NCI-H446 (cell line): ENCODE measurements at regions not wholly inside any gene's neighbourhood (a gene's known extent, or its start where the extent isn't known, plus 50 kb on each side); places are given as distances from the start of the nearest gene placed in this dataset.

Experiments used
- DNase-seq, 2 experiments: peaks; one replicate each; lab custom pipeline; 2025; lab: John Stamatoyannopoulos, UW

DNA sequence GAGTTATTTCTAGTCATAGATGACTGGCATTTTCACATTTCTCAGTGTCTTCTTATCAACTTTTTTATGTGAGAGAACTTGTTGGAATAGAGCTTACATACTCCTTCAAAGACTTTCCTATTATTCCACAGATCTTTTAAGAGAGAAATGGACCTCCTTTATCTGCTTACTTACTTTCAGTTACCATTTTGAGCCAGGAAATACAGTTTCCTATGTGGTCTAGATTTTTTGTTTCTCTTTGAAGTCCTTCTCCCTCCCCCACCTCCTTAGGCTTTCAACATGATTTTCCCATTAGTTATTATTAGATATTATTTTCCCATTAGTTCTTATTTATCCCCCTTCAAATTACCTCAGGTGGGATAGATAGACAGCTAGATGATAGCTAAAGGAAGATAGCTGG lies 289.1 kb upstream of the ITGA1 start:
- DNase-seq, result no peak

DNA sequence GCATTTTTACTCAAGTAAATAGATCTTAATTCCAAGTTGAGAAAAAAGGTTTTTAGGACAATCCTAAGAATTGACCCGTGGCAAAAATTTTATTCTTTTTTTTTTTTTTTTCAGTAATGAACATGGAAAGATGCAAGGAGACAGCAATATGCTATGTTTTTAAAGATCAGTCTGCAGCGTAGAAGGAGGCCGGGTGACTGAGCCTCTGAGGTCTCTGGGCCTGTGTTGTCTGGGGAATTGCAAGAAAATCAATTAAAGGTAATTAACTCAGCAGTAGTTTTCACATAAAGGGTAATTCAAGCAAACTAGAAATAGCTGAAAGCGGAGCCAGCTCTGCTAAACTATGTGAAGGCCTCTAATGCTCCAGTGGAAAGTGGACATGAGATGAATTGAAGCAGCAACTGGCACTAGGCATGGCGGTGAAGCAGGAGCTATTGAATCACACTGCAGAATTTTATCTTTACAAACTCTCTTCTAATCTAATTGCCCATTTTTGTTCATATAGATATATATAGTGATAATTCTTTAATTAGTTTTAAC lies 285.2 kb upstream of the ITGA1 start:
- DNase-seq, result no peak

DNA sequence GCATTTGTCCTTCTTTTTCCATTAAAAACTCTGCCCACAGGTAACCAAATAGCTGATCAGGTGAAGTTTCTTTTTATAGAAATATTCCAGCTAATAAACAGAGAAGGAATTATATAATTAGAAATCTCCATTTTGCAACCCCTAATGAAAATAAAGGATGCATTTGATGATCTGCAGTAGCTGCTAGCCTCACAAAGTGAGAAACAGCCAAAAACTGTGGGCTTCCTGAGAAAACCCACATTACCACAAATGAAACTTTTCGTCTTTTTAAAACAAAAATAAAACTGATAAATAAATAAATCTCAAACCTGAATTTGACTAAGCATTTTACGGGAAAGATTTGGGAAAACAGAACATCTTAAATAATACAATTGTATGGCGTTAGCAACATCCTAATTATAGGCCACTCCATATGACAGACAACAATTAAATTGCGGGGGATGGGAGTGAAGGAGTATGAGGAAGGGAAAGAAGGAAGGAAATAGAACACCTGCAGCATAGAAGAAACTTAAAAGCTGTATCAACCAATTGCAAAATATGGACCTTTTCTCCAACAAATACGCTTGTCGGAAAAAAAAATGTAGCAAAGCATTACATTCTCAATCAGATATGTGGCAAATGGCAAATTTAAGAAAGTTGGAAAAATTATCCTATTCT lies 283.0 kb upstream of the ITGA1 start:
- DNase-seq, result no peak

DNA sequence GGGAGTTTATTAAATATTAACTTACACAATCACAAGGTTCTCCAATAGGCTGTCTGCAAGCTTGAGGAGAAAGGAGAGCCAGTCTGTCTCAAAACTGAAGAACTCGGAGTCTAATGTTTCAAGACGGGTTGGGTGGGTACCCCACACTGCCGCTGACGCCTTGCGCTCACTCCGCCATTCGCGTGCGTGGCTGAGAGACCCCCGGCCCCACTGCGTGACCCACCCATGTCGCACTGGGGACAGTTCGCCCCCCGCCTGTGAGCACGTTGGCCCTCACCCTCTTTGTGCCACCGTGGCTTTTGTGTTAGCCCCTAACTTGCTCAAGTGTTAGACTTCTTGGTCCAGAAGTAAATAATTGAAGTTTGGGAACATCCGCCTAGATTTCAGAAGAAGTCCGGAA lies 270.0 kb upstream of the ITGA1 start:
- no peak for DNase-seq

DNA sequence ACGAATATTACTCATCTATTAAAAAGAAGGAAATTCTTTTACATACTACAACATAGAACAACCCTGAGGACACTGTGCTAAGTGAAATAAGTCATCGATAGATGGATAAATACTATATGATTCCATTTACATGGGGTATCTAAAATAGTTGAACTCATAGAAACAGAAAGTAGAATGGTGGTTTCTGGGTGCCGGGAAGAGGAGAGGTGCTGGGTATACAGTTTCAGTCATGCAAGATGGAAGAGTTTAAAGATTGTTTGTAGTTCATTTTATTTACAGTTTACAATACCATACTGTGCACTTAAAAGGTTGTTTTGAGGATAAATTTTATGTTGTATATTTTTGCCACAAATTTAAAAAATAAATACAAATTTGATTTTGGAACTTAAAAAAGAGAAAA lies 267.5 kb upstream of the ITGA1 start:
- DNase-seq, result no peak

DNA sequence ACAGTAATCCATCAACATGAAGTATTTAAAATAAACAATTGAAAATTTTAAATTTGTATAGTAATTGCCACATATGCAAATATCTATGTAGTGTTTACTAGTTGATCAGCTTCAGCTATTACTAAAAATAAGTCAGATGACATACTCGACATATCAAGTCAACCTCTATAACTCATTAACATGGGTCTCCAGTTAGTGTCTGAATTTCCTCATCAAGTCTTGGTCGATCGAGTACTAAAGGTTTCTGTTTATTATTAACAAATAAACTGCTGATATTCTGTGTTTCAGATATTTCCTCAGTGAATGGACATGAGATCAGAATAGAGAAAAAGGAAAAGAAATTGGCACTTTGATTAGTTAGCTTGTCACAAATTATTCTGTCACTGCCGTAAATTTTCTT lies 266.5 kb upstream of the ITGA1 start:
- DNase-seq, result no peak

DNA sequence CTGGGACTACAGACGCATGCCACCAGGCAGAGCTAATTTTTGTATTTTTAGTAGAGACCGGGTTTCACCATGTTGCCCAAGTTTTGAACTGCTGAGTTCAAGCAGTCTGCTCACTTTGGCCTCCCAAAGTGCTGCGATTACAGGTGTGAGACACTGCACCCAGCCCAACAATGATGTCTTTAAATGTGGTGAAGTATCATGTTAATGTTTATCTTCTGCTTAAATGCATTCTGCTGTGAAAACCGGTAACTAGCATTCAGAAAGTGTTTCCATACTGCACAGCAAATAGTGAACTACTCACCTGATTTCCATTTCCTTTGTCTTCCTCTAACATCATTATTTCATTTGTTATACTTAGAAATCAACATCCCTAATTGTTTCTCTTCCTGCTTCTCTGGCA lies 264.0 kb upstream of the ITGA1 start:
- no peak for DNase-seq

DNA sequence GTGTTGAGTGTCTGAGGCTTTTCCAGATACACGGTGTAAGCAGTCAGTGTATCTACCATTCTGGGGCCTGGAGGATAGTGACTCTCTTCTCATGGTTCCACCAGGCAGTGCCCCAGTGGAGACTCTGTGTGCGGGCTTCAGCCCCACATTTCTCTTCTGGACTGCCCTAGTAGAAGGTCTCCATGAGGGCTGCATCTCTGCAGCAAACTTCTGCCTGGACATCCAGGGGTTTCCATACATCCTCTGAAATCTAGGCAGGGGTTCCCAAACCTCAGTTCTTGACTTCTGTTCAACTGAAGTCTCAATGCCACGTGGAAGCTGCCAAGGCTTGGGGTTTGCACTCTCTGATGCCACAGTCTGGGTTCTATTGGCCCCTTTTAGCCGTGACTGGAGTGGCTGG lies 256.6 kb upstream of the ITGA1 start:
- DNase-seq, result no peak

DNA sequence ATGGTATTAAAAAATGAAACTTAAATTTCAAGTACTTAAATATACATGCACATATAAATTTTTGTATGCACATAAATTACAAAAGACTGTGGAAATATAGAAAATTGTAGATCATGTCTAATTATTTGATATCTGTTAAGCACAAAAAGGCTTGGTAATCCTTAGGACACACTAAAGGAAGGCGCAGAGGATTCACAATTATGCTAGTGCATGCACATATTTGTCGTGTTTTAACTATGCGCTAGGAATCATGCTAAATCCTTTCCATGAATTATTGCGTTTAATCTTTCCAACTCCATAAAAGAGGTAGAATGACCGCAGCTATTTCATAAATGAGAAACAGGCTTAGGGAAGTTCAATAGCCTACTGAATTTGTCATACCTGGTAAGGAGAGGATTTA lies 244.1 kb upstream of the ITGA1 start:
- no peak for DNase-seq

DNA sequence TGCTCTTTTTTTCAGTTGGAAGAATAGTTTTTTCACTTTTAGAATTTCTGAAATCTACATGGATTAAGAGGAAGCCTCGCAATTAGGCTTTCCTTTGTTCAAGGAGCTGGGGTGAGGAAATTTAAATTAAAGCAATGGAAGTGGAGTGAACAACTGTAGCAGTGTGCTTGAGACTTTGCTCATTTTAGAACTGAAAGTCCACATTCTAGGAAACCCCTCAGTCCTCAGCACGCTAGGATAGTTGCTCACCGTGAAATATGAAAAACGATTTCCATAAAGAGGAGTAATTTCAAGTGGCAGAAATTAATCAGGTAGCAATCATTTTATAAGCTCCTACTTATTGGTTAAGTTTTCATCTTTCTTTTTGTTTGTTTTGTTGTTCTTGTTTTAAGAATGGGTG lies 243.0 kb upstream of the ITGA1 start:
- DNase-seq, result no peak

DNA sequence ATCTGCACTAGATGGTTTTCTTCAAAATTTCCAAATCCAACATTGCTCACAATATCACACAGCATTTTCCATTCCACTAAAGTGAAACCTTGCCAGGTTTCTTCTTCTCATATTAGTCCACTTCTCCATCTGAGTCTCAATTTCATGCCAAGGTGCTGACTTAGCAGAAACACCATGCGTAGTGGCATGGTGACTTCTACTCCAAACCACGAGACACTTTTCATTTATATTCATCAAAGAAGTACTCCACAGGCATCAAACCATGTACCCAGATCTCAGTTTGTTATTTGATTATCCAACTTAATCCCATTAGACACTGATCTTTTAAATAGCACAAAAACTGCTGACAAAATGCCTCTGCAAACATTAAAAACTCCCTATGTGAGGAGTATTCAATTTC lies 233.4 kb upstream of the ITGA1 start:
- peak in 1 of 2 experiments; percentile 7 for DNase-seq

DNA sequence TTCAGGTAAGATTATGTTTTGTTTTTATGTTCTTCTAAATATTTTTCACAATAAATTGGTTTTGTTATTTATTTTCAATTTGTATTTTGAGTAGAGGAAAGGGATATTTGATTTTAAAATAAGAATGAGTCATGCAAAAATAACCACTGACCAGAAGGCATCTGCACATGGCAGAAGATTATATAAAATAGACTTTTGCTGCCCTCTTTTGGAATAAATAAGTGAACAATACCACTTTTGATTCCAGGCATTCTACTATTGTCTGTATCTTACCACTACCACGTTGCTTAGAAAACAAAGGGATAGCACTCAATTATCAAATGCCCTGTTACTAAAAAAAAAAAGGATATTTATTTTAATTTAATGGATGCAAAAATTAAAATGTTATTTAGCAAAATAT lies 227.3 kb upstream of the ITGA1 start:
- DNase-seq, result peak; percentile 11 to 64

DNA sequence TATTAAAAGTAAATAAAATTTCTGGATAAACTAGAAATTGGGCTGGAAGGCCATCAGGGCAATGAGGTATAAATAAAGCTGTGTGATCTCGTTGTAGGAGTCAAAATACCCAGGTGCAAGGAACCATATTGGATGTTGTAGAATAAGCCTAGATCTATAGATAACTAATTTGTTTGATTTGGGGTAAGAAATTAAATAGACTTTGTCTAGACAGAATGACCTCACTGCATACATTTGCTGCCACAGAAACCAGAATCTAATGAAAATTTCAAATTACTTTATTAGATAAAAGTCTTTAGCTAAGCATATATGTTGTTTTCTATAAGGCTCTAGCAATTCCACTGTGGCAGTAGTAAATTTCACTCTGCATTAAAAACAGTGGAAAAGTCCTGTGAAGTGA lies 225.2 kb upstream of the ITGA1 start:
- DNase-seq, result no peak

DNA sequence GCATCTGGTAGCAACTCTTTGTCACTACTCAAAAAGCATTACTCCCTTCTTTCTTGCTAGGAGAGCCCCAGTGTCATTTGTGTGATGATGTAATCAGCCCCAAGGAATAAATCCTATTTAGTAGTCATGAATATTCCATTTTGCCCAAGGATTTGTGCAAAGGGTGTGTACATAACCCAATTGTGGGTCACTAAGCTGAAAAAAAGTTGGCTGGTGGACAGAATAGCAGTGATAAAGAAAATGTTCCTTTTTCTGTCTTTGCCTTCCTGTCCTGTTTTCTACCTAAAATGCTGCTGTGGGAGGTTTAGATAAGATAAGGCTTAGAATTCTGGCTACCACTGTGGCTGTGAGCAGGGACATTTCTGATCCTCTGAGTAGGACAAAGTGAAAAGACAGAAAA lies 223.1 kb upstream of the ITGA1 start:
- DNase-seq, result no peak

DNA sequence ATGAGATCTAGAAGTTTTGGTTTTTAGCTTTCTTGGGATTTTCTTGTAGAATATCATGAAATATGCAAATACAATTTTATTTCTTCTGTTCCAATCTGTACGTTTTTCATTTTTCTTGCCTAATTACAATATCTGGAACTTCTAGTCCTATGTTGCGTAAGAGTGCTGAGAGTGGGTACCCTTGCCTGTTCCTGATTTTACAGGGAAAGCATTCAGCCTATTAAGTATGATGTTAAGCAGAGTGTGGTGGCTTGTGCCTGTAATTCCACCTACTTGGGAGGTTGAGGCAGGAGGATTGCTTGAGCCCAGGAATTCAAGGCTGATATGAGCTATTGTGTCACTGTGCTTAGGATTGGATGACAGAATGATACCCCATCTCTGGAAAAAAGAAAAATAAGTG lies 210.2 kb upstream of the ITGA1 start:
- no peak for DNase-seq

DNA sequence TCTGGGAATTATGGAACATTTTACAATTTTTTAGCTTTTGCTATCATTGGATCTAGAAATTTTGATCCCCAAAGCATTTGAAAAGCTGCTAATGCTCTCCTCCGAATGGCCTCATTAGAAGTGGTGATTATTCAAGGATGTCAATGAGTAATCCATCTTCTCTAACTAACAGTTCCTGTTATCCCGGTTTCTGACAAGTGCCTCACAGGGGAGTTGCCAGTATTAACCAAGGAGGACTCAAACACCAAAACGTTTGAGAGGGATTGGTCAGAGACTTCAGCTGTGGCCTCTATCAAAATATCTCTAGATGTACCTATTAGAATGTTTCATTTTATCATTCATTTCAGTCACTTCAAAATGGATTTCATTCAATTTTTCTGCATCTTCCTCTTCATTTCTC lies 208.3 kb upstream of the ITGA1 start:
- no peak for DNase-seq

DNA sequence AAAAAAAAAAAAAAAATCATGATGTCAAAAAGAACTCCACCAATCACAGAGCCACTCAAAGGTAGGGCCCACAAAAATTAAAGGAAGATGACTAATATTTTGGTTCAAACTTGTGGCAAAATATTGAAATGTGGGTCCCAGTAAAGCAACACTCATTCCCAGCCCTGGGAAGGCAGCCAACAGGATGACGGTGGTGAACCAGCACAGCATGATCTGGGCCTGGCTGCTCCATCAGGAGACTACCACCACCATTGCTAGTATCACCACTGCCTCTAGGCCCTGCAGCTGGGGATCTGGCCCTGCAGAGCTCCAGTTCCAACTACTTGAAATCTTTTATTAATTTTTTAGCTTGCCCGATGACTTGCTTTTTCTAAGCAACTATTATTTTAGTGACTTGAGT lies 206.8 kb upstream of the ITGA1 start:
- peak in 1 of 2 experiments; percentile 56 for DNase-seq

DNA sequence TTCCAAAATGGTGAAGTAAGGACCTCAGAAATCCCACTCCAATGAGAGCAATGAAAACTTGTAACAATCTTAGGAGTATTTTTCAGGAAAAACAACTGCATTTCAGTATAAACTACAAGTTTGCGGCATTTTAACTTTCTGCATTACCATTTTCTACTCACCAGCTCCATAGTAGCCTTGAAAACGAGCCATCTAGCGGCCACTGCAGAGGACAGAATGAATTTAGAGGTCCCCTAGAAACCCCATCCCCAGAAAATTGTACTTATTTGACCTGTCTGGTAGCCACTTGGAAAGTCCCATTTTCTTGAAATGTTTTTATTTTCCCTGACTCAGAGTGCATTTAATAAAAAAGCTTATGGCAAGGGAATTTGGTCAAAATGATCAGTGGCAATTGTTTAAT lies 205.4 kb upstream of the ITGA1 start:
- DNase-seq, result no peak

DNA sequence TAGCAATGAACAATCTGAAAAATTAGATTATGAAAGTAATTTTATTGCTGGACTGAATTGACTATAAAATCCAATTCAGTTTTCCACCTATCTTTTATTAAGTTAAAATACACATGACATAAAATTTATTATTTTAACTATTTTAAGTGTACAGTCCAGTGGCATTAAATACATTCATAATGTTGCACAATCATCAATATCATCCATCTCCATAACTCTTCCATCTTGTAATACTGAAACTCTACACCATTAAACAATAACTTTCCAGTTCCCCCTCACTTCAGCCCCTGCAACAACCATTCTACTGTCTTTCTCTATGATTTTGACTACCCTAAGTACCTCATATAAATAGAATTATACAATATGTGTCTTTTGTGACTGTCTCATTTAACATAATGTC lies 200.6 kb upstream of the ITGA1 start:
- no peak for DNase-seq

DNA sequence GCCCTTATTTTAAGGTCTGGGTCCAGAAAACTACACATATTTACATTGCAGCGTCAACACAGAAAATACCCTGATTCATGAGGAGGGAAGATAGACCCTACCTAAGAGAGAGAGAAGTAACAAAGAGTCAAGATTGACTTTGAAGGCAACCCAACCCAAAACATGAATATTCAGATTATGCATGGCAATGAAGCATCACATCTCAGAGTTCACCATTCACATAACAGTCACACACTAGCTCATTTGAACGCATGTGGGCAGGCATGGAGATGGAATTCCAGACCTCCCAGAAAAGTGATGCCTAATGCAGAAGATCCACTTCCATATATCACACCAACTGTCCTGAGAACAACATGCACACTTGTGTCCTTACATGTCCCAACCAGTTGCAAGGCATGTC lies 190.1 kb upstream of the ITGA1 start:
- no peak for DNase-seq

DNA sequence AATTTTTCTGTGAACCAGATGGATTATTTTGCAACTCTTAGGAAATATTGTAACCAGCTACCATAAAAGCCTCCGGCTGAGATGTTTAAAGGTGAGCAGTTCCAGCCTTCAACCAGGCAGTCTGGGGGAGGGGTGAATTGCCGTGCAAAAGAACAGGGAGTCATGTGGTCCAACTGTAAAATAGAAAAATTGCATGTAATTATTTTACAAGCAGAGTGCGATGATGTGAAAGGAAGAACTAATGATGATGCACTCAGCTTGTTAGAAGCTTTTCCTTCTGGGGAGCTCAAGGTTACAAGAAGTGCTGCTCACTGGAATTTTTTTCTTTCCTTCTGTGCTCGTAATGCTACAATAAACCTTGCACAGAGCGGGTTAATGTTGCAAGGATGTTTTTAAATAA lies 188.7 kb upstream of the ITGA1 start:
- DNase-seq, result no peak

DNA sequence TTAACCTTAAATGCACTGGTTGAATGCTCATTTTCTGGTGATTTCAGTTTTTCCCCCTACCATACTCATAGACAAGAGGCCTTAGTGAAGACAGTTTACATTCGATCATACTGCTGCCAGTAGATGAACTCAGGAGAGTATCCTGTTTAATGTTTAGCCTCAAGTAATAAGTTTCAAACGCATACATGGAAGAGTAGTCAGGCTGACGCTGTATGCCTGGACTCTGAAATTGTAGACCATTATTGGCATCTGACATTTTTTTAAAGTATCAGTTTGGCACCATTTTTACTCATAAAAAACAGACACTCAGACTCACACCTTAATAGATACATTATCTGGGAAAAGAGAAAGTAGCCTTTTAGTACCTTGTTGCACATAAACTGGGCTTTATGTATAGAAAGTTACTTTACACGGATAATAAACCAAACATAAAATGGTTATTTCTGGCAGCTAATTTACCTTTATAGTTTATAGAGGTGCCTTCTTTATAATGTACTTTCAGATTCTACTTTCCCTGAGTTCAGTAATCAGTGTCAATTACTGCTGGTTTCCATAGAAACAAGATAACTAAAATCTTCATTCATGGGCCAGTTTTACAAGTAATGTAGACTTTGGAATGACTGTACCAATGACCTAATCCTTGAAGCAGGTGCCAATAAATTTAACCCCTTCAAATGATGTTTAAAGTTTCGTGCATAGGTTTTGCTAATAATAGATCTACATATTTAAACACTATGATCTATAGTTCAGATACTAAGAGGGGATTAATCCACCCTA lies 183.8 kb upstream of the ITGA1 start:
- DNase-seq, result no peak
